ENCODE measurements at regions not wholly inside any gene's neighbourhood (a gene's known extent, or its start where the extent isn't known, plus 50 kb on each side); places are given as distances from the start of the nearest gene placed in this dataset.

- DNase-seq = no peak
These were observed 106.4 kb upstream of the FAM20C start for GRCh38 chr7:85883-86515.

- no peak for DNase-seq
These were observed 105.7 kb upstream of the FAM20C start for GRCh38 chr7:86629-87028.

GRCh38 chr7:87047-87446 lies 105.3 kb upstream of the FAM20C start:
- DNase-seq = no peak

GRCh38 chr7:87671-88070 lies 104.7 kb upstream of the FAM20C start:
- DNase-seq = no peak

GRCh38 chr7:88095-88926 lies 104.1 kb upstream of the FAM20C start:
- DNase-seq = no peak

- no peak for DNase-seq
These were observed 103.5 kb upstream of the FAM20C start for GRCh38 chr7:88927-89231.

GRCh38 chr7:89232-90019 lies 102.9 kb upstream of the FAM20C start:
- DNase-seq = no peak

- DNase-seq = no peak
These were observed 102.0 kb upstream of the FAM20C start for GRCh38 chr7:90111-91063.

GRCh38 chr7:91396-92175 lies 100.8 kb upstream of the FAM20C start:
- DNase-seq = no peak

- no peak for DNase-seq
These were observed 100.1 kb upstream of the FAM20C start for GRCh38 chr7:92231-92674.

- no peak for DNase-seq
These were observed 99.3 kb upstream of the FAM20C start for GRCh38 chr7:92888-93672.

GRCh38 chr7:94251-94801 lies 98.0 kb upstream of the FAM20C start:
- no peak for DNase-seq

- DNase-seq = no peak
These were observed 97.0 kb upstream of the FAM20C start for GRCh38 chr7:95180-95862.

- no peak for DNase-seq
These were observed 96.5 kb upstream of the FAM20C start for GRCh38 chr7:95863-96260.

GRCh38 chr7:96861-97260 lies 95.5 kb upstream of the FAM20C start:
- DNase-seq = no peak

- no peak for DNase-seq
These were observed 95.0 kb upstream of the FAM20C start for GRCh38 chr7:97310-97841.

- DNase-seq = peak; percentile 43
These were observed 91.0 kb upstream of the FAM20C start for GRCh38 chr7:101146-102046.

GRCh38 chr7:102047-102711 lies 90.2 kb upstream of the FAM20C start:
- no peak for DNase-seq

Measured in 8988T (cell line).